ENCODE measurements at regions not wholly inside any gene's neighbourhood (a gene's known extent, or its start where the extent isn't known, plus 50 kb on each side); places are given as distances from the start of the nearest gene placed in this dataset.

- no peaks in the 10 kb centered on the region for H3K9me2 ChIP-seq
- TF ChIP-seq RCOR1 (IDR thresholded peaks at IDR 0.05; ENCODE audit: low read length) (no peak), NFIC (IDR thresholded peaks at IDR 0.05; ENCODE audit: borderline replicate concordance) (no peak), POLR2AphosphoS5 (IDR thresholded peaks at IDR 0.05; ENCODE audit: low read depth, low read length) (no peak), TEAD4 (IDR thresholded peaks at IDR 0.05; ENCODE audit: borderline replicate concordance, insufficient read depth) (no peak), FOSL2 (IDR thresholded peaks at IDR 0.05; ENCODE audit: borderline replicate concordance, low read depth) (no peak), FOXM1 (IDR thresholded peaks at IDR 0.05; ENCODE audit: low read depth) (no peak), SIN3A (IDR thresholded peaks at IDR 0.05; ENCODE audit: borderline replicate concordance, low read depth, low read length) (no peak), TAF1 (IDR thresholded peaks at IDR 0.05; ENCODE audit: borderline replicate concordance, low read depth, low read length) (no peak), FOXJ3 (CRISPR knock-in tag; IDR thresholded peaks at IDR 0.05) (no peak)
- no peaks in the 10 kb centered on the region for H3K36me3 ChIP-seq (replicated peaks in 1 of 2; ENCODE audit: control insufficient read depth in 1 of 2, insufficient read depth in 2 of 2, low read length in 1 of 2)
- POLR2A ChIA-PET, result no interaction called here
- no peak overlapping the region for H2AFZ ChIP-seq (ENCODE audit: low read depth)
- peaks cover 0 to 3% of the 10 kb centered on the region in 2 experiments; a peak in 2 of 4 replicates for H3K4me1 ChIP-seq (ENCODE audit: control insufficient read depth in 1 of 2, insufficient read depth in 2 of 2, low read depth in 1 of 2, low read length in 1 of 2)
- H3K4me3 ChIP-seq (ENCODE audit: low read depth in 2 of 2, low read length in 1 of 2), result no peak overlapping the region
- DNase-seq, result no peak
- H3K27ac ChIP-seq (ENCODE audit: low read depth in 2 of 2, low read length in 1 of 2), result no peak overlapping the region
- no peaks in the 10 kb centered on the region for H4K20me1 ChIP-seq (ENCODE audit: insufficient read depth)
- H3K79me2 ChIP-seq (ENCODE audit: insufficient read depth), result no peaks in the 10 kb centered on the region
- no peaks in the 10 kb centered on the region for H3K27me3 ChIP-seq (ENCODE audit: insufficient read depth)
- 72% methylated on average over 2 of the region's 2 CpGs for WGBS (ENCODE audit: low lambda C conversion rate)
- CTCF ChIA-PET, result interaction anchor here (1.0 to 2.4 kb wide), 3 partner anchors 10 to 403 kb away, joined by 3 to 6 read pairs (median 4); no protein-coding TSS in a partner anchor
- no peaks in the 10 kb centered on the region for H3K9me3 ChIP-seq
- H3K4me2 ChIP-seq, result no peak overlapping the region
- H3F3A ChIP-seq (replicated peaks; ENCODE audit: insufficient read depth), result peaks cover 4% of the 10 kb centered on the region
- H3K9ac ChIP-seq, result no peak overlapping the region
Measured at GRCh38 chr5:111667128-111667736, 89.8 kb downstream of the NREP start.

DNA sequence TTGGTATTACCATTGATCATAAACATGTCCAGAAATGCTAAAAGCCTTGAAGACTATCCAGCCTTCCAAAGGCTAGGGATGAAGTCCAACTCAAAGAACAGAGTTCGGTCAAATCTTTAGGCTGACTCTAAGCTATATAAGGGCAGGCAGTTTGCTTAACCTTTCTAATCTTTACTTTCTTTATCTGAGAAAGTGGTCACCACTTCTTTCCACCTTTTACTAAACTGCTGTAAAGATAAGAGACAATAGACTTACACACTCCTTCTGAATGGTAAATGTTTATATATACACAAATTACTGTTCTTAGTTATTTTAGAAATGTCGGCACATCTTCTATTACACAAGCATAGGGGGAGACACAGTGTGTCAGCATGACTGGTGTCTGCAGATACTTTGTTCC lies 100.4 kb downstream of the NREP start:
- ChIA-PET POLR2A (no interaction called here), CTCF (interaction anchor here (1.0 to 1.3 kb wide), 2 partner anchors 11 to 37 kb away, joined by 3 read pairs; no protein-coding TSS in a partner anchor)
- H4K20me1 ChIP-seq (ENCODE audit: insufficient read depth), result no peaks in the 10 kb centered on the region
- TF ChIP-seq, protein P1, sequence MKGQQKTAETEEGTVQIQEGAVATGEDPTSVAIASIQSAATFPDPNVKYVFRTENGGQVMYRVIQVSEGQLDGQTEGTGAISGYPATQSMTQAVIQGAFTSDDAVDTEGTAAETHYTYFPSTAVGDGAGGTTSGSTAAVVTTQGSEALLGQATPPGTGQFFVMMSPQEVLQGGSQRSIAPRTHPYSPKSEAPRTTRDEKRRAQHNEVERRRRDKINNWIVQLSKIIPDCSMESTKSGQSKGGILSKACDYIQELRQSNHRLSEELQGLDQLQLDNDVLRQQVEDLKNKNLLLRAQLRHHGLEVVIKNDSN (IDR thresholded peaks at IDR 0.05; ENCODE audit: borderline replicate concordance, low read depth), result no peak
- no peak for TF ChIP-seq JUND (IDR thresholded peaks at IDR 0.05)
- TF ChIP-seq RCOR1 (IDR thresholded peaks at IDR 0.05; ENCODE audit: low read length), result no peak
- no peak for TF ChIP-seq RXRA (IDR thresholded peaks at IDR 0.05; ENCODE audit: borderline replicate concordance, low read depth)
- no peak for TF ChIP-seq FOXM1 (IDR thresholded peaks at IDR 0.05; ENCODE audit: low read depth)
- no peak overlapping the region for H3K9ac ChIP-seq
- no peaks in the 10 kb centered on the region for H3F3A ChIP-seq (replicated peaks; ENCODE audit: insufficient read depth)
- H3K4me2 ChIP-seq, result no peak overlapping the region
- no peak overlapping the region for H2AFZ ChIP-seq (ENCODE audit: low read depth)
- H3K27me3 ChIP-seq (ENCODE audit: insufficient read depth), result no peaks in the 10 kb centered on the region
- DNase-seq, result no peak
- WGBS (ENCODE audit: low lambda C conversion rate), result 90% methylated on average over 2 of the region's 2 CpGs
- no peak overlapping the region for H3K4me3 ChIP-seq (ENCODE audit: low read depth in 2 of 2, low read length in 1 of 2)
- H3K36me3 ChIP-seq (replicated peaks in 1 of 2; ENCODE audit: control insufficient read depth in 1 of 2, insufficient read depth in 2 of 2, low read length in 1 of 2), result no peaks in the 10 kb centered on the region
- no peaks in the 10 kb centered on the region for H3K9me3 ChIP-seq
- no peak overlapping the region for H3K27ac ChIP-seq (ENCODE audit: low read depth in 2 of 2, low read length in 1 of 2)
- H3K4me1 ChIP-seq (ENCODE audit: control insufficient read depth in 1 of 2, insufficient read depth in 2 of 2, low read depth in 1 of 2, low read length in 1 of 2), result no peaks in the 10 kb centered on the region
- H3K9me2 ChIP-seq, result 0 out of 2 replicates have a peak, but pooled peaks cover 4% of the 10 kb centered on the region
- H3K79me2 ChIP-seq (ENCODE audit: insufficient read depth), result no peaks in the 10 kb centered on the region
